ENCODE measurements at regions not wholly inside any gene's neighbourhood (a gene's known extent, or its start where the extent isn't known, plus 50 kb on each side); places are given as distances from the start of the nearest gene placed in this dataset.

- CTCF ChIA-PET = no interaction called here
- H3K4me3 Mint-ChIP-seq = no peak overlapping the region
These were observed 509.5 kb downstream of the CDH26 start for GRCh38 chr20:60467771-60468170.

GRCh38 chr20:60469829-60470228, 511.6 kb downstream of the CDH26 start:
- intact Hi-C loops (cut with micrococcal nuclease) = no loop called here
- POLR2A ChIA-PET = no interaction called here

More at GRCh38 chr20:60467771-60468170, 509.5 kb downstream of the CDH26 start:
- intact Hi-C loops (cut with micrococcal nuclease) = no loop called here
- Mint-ChIP-seq H3K9me3 (peaks cover 2% of the 10 kb centered on the region), H3K27ac (no peak overlapping the region), H3K36me3 (ENCODE audit: low read depth) (no peaks in the 10 kb centered on the region), H3K27me3 (no peaks in the 10 kb centered on the region), H3K4me1 (no peaks in the 10 kb centered on the region)
- no peak for DNase-seq
- TF ChIP-seq CTCF (IDR thresholded peaks at IDR 0.05) = no peak
- ATAC-seq (ENCODE audit: low read depth) = no peak
- POLR2A ChIA-PET = no interaction called here

GRCh38 chr20:60470366-60470765, 512.1 kb downstream of the CDH26 start:
- Mint-ChIP-seq H3K36me3 (ENCODE audit: low read depth) (no peaks in the 10 kb centered on the region), H3K9me3 (peaks cover 2% of the 10 kb centered on the region), H3K4me1 (no peaks in the 10 kb centered on the region), H3K27ac (no peak overlapping the region), H3K27me3 (no peaks in the 10 kb centered on the region), H3K4me3 (no peak overlapping the region)
- DNase-seq (no peak), ATAC-seq (ENCODE audit: low read depth) (no peak)
- no peak for TF ChIP-seq CTCF (IDR thresholded peaks at IDR 0.05)
- intact Hi-C loops (cut with micrococcal nuclease) = no loop called here
- POLR2A ChIA-PET = no interaction called here
- CTCF ChIA-PET = no interaction called here

More at GRCh38 chr20:60469829-60470228, 511.6 kb downstream of the CDH26 start:
- no peak for ATAC-seq (ENCODE audit: low read depth)
- H3K9me3 Mint-ChIP-seq = peaks cover 2% of the 10 kb centered on the region
- no peaks in the 10 kb centered on the region for H3K36me3 Mint-ChIP-seq (ENCODE audit: low read depth)
- no peak overlapping the region for H3K4me3 Mint-ChIP-seq
- no peak overlapping the region for H3K27ac Mint-ChIP-seq
- H3K4me1 Mint-ChIP-seq = no peaks in the 10 kb centered on the region
- CTCF ChIA-PET = no interaction called here
- no peaks in the 10 kb centered on the region for H3K27me3 Mint-ChIP-seq
- no peak for DNase-seq
- TF ChIP-seq CTCF (IDR thresholded peaks at IDR 0.05) = no peak

- intact Hi-C loops (cut with micrococcal nuclease) = no loop called here
- H3K9me3 Mint-ChIP-seq = no peaks in the 10 kb centered on the region
- no peak for TF ChIP-seq CTCF (IDR thresholded peaks at IDR 0.05)
- ChIA-PET CTCF (no interaction called here), POLR2A (no interaction called here)
- no peaks in the 10 kb centered on the region for H3K4me1 Mint-ChIP-seq
- no peaks in the 10 kb centered on the region for H3K36me3 Mint-ChIP-seq (ENCODE audit: low read depth)
- DNase-seq = no peak
- H3K4me3 Mint-ChIP-seq = no peak overlapping the region
- H3K27me3 Mint-ChIP-seq = no peaks in the 10 kb centered on the region
- no peak for ATAC-seq (ENCODE audit: low read depth)
- H3K27ac Mint-ChIP-seq = no peak overlapping the region
These were observed 515.0 kb downstream of the CDH26 start for GRCh38 chr20:60473211-60473610.

GRCh38 chr20:60474385-60474910, 516.2 kb downstream of the CDH26 start:
- no peak overlapping the region for H3K27ac Mint-ChIP-seq
- H3K4me1 Mint-ChIP-seq = no peaks in the 10 kb centered on the region
- POLR2A ChIA-PET = no interaction called here
- TF ChIP-seq CTCF (IDR thresholded peaks at IDR 0.05) = no peak
- H3K4me3 Mint-ChIP-seq = no peak overlapping the region
- no peaks in the 10 kb centered on the region for H3K36me3 Mint-ChIP-seq (ENCODE audit: low read depth)
- H3K9me3 Mint-ChIP-seq = no peaks in the 10 kb centered on the region
- H3K27me3 Mint-ChIP-seq = no peaks in the 10 kb centered on the region
- CTCF ChIA-PET = no interaction called here
- intact Hi-C loops (cut with micrococcal nuclease) = no loop called here
- ATAC-seq (ENCODE audit: low read depth) (no peak), DNase-seq (no peak)

Measured in activated B cell treated with CpG ODN at 0.5 μM for 24 hours (primary cell).